GM18505 (cell line): ENCODE measurements at regions not wholly inside any gene's neighbourhood (a gene's known extent, or its start where the extent isn't known, plus 50 kb on each side); places are given as distances from the start of the nearest gene placed in this dataset.
"Not testable (repeated sequence)": the region's sequence is repeated elsewhere in the genome, so short reads cannot be mapped to it uniquely, and the experiment has no call there.

Experiments
- ATAC-seq: cut with Tn5 transposase; IDR thresholded peaks from one replicate; pipeline ENCODE4 v1.9.1; 2021; ENCODE audit not compliant: unreplicated experiment
- POLR2A ChIP-seq: IDR thresholded peaks from 4 replicates; pipeline ENCODE4 v1.6.1; 2011; ENCODE audit warnings: borderline replicate concordance; ENCODE audit not compliant: insufficient read depth, insufficient read length; ENCODE audit errors: extremely low read depth

DNA sequence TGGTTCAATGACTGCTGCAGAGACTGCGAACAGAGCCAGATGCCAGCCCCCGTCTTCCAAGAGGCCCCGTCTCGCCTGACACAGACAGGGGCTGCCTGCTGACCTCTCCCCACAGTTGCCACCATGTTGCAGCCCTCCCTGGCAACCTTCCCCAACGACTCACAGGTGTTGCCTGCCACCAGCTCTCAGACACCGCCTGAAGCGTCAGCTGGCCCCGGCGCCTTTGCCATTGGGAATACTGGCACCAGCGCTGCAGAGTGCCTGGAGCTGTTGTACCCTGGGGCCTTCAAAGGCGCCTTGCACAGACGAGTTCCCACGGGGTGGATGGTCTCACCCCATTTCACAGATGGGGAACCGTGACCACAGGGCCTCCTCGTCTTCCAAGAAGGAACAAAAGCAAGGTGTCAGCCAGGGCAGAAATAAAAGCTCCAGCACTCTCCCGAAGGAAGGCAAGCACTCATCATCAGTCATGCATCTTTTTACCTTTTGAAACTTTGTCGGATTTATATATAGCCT lies 167.0 kb downstream of the ADSS2 start:
- no peak for TF ChIP-seq POLR2A
- ATAC-seq, result no peak

DNA sequence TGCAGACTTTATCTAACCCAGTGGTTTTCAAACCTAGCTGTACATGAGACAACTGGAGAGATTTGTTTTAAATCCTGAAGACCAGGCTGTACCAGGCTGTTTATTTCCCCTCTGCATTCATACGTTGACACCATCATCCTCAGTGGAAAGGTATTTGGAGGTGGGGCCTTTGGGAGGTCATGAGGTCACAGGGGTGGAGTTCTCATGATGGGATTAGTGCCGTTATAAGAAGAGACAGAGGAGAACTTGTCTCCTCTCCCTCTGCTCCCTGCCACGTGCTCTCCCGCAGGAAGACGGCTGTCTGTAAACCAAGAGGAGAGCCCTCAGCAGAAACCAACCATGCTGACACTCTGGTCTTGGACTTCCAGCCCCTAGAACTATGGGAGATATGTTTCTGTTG lies 165.4 kb downstream of the ADSS2 start:
- no peak for TF ChIP-seq POLR2A
- no peak for ATAC-seq

DNA sequence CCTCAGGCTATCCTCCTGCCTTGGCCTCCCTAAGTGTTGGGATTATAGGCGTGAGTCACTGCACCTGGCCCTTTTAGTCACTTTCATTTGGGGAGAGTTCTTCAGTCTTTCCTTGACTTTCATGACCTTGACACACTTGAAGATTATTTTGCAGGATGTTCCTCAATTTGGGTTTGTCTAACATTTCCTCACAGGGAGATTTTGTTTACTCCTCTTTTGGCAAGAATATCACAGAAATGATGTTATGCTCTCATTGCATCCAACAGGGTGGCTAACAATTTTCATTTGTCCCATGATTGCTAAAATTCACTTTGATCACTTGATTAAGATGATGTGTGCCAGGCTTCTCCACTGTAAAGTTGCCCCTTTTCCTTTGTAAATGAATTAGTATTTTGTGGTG lies 164.0 kb downstream of the ADSS2 start:
- ATAC-seq, result no peak
- no peak for TF ChIP-seq POLR2A

DNA sequence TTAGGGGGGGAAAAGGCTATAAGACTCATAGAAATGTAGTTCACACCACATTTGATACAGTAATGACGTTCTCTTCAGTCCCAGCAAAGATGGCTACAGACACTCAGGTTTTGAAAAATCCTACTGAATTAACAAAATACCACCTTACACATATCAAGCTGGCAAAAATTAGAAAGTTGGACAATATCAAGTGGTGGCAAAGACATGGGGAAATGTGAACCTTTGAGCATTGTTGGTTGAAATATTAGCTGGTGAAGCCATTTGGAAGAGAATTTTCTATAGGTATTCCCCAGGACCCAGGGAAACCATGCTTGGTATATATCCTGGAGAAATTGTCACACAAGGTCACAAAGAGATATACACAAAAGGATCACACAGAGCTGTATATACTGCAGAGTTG lies 163.0 kb downstream of the ADSS2 start:
- ATAC-seq, result no peak
- TF ChIP-seq POLR2A, result no peak

DNA sequence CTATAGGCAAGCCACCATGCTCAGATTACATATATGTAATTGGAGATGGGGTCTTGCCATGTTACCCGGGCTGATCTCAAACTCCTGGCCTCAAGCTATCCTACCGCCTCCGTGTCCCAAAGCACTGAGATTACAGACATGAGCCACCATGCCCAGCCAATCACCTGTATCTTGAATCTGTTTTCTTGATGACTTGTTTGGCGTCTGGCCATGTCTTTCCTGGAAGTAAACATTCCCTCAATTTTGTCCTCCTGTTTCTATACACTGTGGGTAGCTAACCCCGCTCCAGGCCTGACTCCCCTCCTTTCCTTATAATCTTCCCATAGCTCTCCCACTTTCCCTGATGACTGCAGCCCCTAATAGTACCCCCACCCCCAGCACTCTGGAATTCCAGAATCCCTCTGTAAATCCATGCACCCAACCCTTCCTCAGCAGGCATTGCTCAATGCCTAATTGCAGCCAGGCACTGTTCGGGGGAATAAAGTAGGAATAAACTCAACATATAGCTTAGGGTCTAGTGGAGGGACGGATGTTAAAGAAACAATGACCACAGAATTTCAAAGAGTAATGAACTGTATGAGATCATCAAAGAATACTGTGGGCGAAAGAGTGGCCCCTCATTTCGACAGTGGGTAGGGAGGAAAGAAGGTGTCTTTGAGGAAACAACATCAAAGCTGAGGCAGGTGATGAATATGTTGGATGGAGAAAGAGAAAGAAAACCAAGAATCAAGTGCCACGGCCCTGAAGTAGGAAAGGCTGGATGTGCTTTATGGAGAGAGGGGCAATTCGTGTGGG lies 161.5 kb downstream of the ADSS2 start:
- ATAC-seq, result no peak
- no peak for TF ChIP-seq POLR2A

DNA sequence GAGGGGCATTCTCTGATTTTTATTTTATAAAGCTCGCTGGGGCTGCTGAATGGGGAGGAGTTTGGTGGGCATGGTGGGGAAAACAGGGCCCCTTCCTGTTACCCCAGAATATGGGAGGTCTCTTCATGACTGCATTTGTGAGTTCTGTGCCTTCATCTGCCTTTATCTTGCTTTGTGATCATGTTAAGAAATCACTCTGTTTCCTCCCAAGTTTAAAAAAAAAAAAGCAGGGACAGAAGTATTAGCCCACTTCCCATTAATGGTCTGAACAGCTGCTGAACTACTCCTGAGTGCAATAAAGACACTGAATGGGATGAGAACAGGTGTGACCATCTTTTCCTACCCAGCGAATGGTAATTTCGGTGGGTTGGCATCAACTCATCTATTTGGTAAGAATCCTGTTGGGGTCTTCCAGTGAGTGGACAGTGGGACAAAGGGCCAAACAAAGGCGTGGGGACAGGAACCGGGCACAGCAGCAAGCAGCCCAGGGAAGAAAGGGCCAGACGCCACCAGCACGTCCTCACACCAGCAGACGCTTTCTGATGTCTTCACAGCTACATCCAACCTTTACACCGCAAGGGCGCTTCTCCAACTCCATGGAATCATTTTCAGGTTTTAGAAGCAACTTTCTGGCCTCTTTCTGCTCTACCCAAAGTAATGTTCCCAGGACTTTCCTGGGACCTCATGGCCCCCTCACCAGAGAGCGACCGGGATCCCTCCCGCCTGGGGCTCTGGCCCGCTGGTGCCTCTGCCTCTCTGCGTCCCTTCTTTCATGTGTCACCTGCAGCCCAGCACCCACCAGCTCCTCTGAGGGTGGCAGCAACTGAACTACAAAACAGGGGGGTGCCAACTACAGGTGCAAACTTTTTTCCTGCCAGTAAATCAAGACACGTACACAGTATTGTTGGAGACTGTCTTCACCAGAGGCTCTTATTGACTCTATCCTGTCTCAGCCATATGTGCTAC lies 160.2 kb downstream of the ADSS2 start:
- TF ChIP-seq POLR2A, result no peak

DNA sequence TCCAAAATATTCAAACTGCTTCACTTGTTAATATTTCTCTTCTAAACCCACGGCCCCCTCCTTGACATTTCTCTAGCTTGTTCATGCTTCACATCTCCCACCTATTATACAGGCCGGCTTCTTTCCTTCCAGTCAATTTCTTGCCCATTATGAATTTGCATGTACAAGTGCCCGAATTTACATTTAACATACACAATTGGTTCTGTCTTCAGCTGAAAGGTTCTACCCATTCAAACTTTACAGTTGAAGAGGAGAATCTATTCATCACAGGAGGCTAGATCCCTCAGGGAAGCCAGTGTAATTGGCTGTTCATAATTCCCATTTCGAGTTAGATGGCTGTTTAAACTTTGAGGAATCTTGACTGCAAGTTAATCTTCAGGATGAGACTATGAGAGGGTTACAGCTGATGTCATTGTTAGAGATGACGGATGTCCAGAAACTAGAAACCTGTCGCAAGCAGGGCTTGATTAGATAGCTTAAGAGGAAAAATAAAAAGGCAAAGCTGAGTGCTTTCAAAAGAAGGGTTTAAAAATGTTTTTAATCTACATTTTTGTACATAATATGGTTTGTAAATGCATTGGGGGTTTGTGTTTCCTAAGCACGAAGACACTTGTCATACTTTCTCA lies 157.0 kb downstream of the ADSS2 start:
- TF ChIP-seq POLR2A, result no peak
- ATAC-seq, result no peak

More for the DNA sequence above, 160.2 kb downstream of the ADSS2 start:
- ATAC-seq, result no peak

DNA sequence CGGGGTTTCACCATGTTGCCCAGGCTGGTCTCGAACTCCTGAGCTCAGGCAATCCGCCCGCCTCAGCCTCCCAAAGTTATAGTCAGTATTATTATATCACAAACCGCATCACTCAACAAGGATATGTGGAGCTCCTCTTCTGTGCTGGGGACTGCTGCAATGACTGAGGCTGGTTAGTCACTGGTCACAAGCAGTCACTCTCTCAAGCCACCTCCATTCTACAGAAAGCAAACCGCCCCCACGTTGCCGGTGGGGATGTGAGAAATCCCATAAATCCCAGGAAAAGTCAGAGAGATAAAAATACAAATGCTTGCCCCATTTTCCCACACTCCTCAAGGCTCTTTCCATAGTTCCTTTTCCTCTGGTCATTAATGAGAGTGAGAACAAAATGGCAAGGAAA lies 155.7 kb downstream of the ADSS2 start:
- no peak for ATAC-seq
- no peak for TF ChIP-seq POLR2A

DNA sequence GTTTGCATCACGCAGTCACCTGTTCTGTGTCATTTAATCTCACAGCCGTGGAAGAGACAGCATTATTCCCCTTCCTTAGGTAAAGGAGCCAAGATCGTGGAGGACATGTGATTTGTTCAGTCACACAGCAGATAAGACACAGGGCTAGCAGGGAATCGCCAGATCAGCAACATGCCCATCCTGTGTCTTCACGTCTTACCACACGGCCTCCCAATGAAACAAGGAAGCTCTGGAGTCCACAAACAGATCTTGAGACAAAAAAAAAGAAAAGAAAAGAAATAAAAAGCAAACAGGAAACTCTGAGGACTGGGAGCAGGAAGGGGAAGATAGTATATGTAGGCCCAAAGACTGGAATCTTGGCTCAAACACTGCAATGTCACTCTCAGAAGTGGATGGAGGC lies 155.3 kb downstream of the ADSS2 start:
- no peak for ATAC-seq
- no peak for TF ChIP-seq POLR2A

DNA sequence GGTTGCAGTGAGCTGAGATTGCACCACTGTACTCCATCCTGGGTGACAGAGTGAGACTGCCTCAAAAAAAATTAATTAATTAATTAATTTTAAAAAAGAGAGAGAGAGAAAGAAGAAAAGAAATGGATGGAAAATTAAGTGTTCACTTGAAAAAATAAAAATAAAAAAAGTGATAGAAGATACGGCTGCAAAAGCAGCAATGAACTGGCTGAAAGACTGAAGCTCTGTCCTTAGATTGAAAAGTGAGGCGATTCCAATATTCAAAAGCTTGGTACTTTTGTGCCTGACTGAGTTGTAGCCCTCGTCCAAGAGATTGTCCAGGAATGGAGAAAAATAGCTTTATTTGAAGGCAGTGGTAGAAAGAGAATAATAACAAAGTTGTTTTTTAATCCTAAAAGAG lies 154.6 kb downstream of the ADSS2 start:
- no peak for TF ChIP-seq POLR2A
- ATAC-seq, result no peak

DNA sequence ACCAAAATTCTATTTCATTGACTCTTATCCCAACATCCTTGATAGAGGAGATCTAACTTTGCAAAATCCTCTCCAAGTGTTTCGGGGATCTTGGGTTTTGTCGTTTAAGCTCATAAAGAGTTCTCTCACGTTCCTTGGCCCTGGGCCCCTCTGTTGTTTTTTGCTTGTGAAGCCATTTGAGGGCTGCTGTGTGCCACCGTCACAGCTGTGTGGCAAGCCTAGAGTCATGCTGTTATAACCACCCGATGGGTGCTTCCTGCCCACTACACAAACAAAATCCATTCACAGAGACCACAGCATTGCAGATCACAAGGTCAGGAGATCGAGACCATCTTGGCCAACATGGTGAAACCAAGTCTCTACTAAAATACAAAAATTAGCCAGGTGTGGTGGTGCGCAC lies 154.1 kb downstream of the ADSS2 start:
- TF ChIP-seq POLR2A, result no peak
- ATAC-seq, result no peak

DNA sequence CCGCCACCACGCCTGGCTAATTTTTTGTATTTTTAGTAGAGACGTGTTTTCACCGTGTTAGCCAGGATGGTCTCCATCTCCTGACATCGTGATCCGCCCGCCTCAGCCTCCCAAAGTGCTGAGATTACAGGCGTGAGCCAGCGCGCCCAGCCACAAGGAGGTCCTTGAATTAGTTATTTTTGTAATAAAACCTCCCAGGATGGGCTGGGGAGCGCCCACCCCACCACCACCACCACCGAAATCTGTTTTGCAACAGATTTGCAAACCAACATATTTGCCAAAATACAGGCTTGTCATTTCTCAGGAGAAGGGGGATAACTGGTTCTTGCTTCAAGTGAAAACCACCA lies 151.7 kb downstream of the ADSS2 start:
- ATAC-seq, result not testable (repeated sequence)

DNA sequence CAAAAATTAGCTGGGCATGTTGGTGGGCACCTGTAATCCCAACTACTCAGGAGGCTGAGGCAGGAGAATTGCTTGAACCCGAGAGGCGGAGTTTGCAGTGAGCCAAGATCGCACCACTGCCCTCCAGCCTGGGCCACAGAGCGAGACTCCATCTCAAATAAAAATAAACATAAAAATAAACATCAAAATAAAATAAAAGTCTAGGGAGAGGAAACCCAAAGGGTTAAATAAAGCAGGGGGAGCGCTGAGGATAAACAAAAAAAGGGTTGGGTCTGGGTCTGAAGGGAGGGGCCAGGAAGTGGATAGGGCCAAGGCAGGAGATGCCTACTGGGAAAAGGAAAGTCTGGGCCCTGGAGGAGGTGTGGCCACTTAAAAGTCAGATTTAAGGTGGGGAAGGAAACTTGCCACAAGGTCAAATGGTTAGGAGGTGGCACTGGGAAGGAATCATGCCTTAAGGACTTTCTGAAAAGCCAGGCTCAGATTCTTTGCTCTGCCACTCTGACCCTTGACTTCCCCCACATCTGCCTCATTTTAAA lies 150.0 kb downstream of the ADSS2 start:
- ATAC-seq, result no peak
- TF ChIP-seq POLR2A, result no peak
